ENCODE measurements at regions not wholly inside any gene's neighbourhood (a gene's known extent, or its start where the extent isn't known, plus 50 kb on each side); places are given as distances from the start of the nearest gene placed in this dataset.

GRCh38 chr2:5826979-5827655 is 134.9 kb downstream of the SOX11 start:
- no peak overlapping the region for H3K4me3 ChIP-seq (replicated peaks in 1 of 2; ENCODE audit: low read depth in 2 of 2, low read length in 2 of 2)
- TF ChIP-seq, protein P1, sequence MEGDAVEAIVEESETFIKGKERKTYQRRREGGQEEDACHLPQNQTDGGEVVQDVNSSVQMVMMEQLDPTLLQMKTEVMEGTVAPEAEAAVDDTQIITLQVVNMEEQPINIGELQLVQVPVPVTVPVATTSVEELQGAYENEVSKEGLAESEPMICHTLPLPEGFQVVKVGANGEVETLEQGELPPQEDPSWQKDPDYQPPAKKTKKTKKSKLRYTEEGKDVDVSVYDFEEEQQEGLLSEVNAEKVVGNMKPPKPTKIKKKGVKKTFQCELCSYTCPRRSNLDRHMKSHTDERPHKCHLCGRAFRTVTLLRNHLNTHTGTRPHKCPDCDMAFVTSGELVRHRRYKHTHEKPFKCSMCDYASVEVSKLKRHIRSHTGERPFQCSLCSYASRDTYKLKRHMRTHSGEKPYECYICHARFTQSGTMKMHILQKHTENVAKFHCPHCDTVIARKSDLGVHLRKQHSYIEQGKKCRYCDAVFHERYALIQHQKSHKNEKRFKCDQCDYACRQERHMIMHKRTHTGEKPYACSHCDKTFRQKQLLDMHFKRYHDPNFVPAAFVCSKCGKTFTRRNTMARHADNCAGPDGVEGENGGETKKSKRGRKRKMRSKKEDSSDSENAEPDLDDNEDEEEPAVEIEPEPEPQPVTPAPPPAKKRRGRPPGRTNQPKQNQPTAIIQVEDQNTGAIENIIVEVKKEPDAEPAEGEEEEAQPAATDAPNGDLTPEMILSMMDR (IDR thresholded peaks at IDR 0.05; ENCODE audit: low read depth, low read length), result no peak
- no peak for DNase-seq (ENCODE audit: low read depth in 2 of 2)

GRCh38 chr2:5834501-5834900 is 142.3 kb downstream of the SOX11 start:
- H3K4me3 ChIP-seq (replicated peaks in 1 of 2; ENCODE audit: low read depth in 2 of 2, low read length in 2 of 2), result no peak overlapping the region
- TF ChIP-seq, protein P1 (IDR thresholded peaks at IDR 0.05; ENCODE audit: low read depth, low read length), result no peak
- DNase-seq (ENCODE audit: low read depth in 2 of 2), result no peak

- TF ChIP-seq, protein P1 (IDR thresholded peaks at IDR 0.05; ENCODE audit: low read depth, low read length), result no peak
- H3K4me3 ChIP-seq (replicated peaks in 1 of 2; ENCODE audit: low read depth in 2 of 2, low read length in 2 of 2), result no peak overlapping the region
- DNase-seq (ENCODE audit: low read depth in 2 of 2), result no peak
Observed at GRCh38 chr2:5839550-5839949, 147.4 kb downstream of the SOX11 start.

DNA sequence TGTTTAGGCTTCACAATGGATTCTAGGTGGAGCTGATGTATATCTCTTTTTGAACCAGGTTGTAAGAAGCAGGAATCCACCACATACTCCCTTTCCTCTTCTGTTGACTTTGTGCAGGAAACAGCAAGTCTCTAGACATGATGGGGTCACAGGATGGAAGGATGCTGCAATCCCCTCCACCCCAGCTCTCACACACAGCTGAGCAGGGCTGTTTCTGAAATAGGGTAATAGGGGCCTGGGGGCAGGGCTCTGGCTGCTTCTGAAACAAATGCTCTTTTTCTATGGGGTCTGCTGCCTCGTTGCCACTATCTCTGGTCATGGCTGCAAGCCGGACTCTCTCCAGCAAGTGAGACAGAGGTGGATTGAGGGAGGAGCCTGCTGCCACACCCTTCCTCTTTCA is 148.9 kb downstream of the SOX11 start:
- DNase-seq (ENCODE audit: low read depth in 2 of 2), result no peak
- no peak overlapping the region for H3K4me3 ChIP-seq (replicated peaks in 1 of 2; ENCODE audit: low read depth in 2 of 2, low read length in 2 of 2)
- TF ChIP-seq, protein P1 (IDR thresholded peaks at IDR 0.05; ENCODE audit: low read depth, low read length), result no peak

GRCh38 chr2:5842326-5842725 is 150.1 kb downstream of the SOX11 start:
- DNase-seq (ENCODE audit: low read depth in 2 of 2), result no peak
- no peak overlapping the region for H3K4me3 ChIP-seq (replicated peaks in 1 of 2; ENCODE audit: low read depth in 2 of 2, low read length in 2 of 2)
- TF ChIP-seq, protein P1 (IDR thresholded peaks at IDR 0.05; ENCODE audit: low read depth, low read length), result no peak

GRCh38 chr2:5845798-5846330 is 153.7 kb downstream of the SOX11 start:
- DNase-seq (ENCODE audit: low read depth in 2 of 2), result no peak
- H3K4me3 ChIP-seq (replicated peaks in 1 of 2; ENCODE audit: low read depth in 2 of 2, low read length in 2 of 2), result no peak overlapping the region
- TF ChIP-seq, protein P1 (IDR thresholded peaks at IDR 0.05; ENCODE audit: low read depth, low read length), result no peak

- TF ChIP-seq, protein P1 (IDR thresholded peaks at IDR 0.05; ENCODE audit: low read depth, low read length), result no peak
- DNase-seq (ENCODE audit: low read depth in 2 of 2), result no peak
- no peak overlapping the region for H3K4me3 ChIP-seq (replicated peaks in 1 of 2; ENCODE audit: low read depth in 2 of 2, low read length in 2 of 2)
Observed at GRCh38 chr2:5846881-5847280, 154.7 kb downstream of the SOX11 start.

All from cardiac fibroblast (primary cell).